HCT116 (cell line): ENCODE measurements at regions not wholly inside any gene's neighbourhood (a gene's known extent, or its start where the extent isn't known, plus 50 kb on each side); places are given as distances from the start of the nearest gene placed in this dataset.

Experiments used
- ATAC-seq: fragments of 200-7000 bp; cut with Tn5 transposase; 2 replicates; pipeline ENCODE4 v1.9.1; 2020; ENCODE audit warnings: mild to moderate bottlenecking, moderate library complexity
- BruUV-seq: library from RNA; stranded (reverse); fragments of 400-500 nt; replicated peaks from 2 replicates; lab custom pipeline; 2021; lab: Mats Ljungman, UMichigan
- CTCF ChIA-PET: fragments of 300-600 bp; sonication (Branson Sonifier 250); formaldehyde crosslinking; loops from one replicate; lab custom pipeline; 2021; ENCODE audit warnings: antibody characterized with exemption; lab: Charles Lee
- POLR2A ChIA-PET: fragments of 300-600, 350-600 bp; sonication (Branson Sonifier 250); formaldehyde crosslinking; loops from one replicate; lab custom pipeline; 2021; ENCODE audit warnings: antibody characterized with exemption; lab: Charles Lee
- RAD21 ChIA-PET, 2 experiments: fragments of 300-600 bp; sonication (Branson Sonifier 250); formaldehyde crosslinking; loops; one replicate each; lab custom pipeline; 2023; ENCODE audit warnings: low total read pairs in 2 of 2; ENCODE audit not compliant: uncharacterized antibody in 2 of 2, unreplicated experiment in 2 of 2, low non-redundant PET in 1 of 2; lab: Charles Lee
- DNase-seq: peaks from one replicate; pipeline ENCODE4 v3.0.0-alpha.2; 2010; ENCODE audit warnings: low read depth, low spot score
- H2AFZ ChIP-seq: fragments of 200-600 bp; shearing (Covaris generic), sonication (generic); 2 replicates; pipeline ENCODE4 v1.6.1; 2017; ENCODE audit warnings: low read depth, mixed run types, mixed read lengths, antibody characterized with exemption, low read length; ENCODE audit not compliant: poor library complexity, severe bottlenecking
- H3K27ac ChIP-seq: 2 replicates; pipeline ENCODE4 v1.5.1; 2012; ENCODE audit warnings: low read depth, low read length
- H3K27me3 ChIP-seq: fragments of 200-600 bp; sonication (generic); 2 replicates; pipeline ENCODE4 v1.6.1; 2016; ENCODE audit warnings: mixed run types, low read length, mixed read lengths; ENCODE audit not compliant: insufficient read depth
- H3K36me3 ChIP-seq, 2 experiments: fragments of 200-500 bp in 1 of 2; fragments of 200-600 bp in 1 of 2; sonication (Bioruptor generic) in 1 of 2; sonication (generic) in 1 of 2; 2 replicates each; pipeline versions ENCODE4 v1.5.1 to v1.6.1; 2014 to 2016; ENCODE audit warnings: low read length in 2 of 2, inconsistent platforms in 1 of 2, mixed read lengths in 1 of 2, mixed run types in 1 of 2; ENCODE audit not compliant: insufficient read depth in 2 of 2, control insufficient read depth in 1 of 2
- H3K4me1 ChIP-seq, 2 experiments: fragments of 200-600 bp in 1 of 2; sonication (generic) in 1 of 2; 2 replicates each; pipeline versions ENCODE4 v1.5.1 to v1.6.1; 2012 to 2017; ENCODE audit warnings: low read length in 2 of 2, inconsistent platforms in 1 of 2, mild to moderate bottlenecking in 1 of 2, mixed read lengths in 1 of 2, mixed run types in 1 of 2, moderate library complexity in 1 of 2; ENCODE audit not compliant: insufficient read depth in 2 of 2, control insufficient read depth in 1 of 2
- H3K4me2 ChIP-seq: fragments of 200-600 bp; sonication (generic); 2 replicates; pipeline ENCODE4 v1.6.1; 2017; ENCODE audit warnings: mixed run types, low read length, mixed read lengths
- H3K4me3 ChIP-seq, 2 experiments: fragments of 200-600 bp in 1 of 2; sonication (generic) in 1 of 2; replicated peaks in 1 of 2; 2 replicates each; pipeline ENCODE4 v1.5.1; 2011 to 2016; ENCODE audit warnings: low read length in 2 of 2, control low read depth in 1 of 2, low read depth in 1 of 2, mild to moderate bottlenecking in 1 of 2, mixed read lengths in 1 of 2, mixed run types in 1 of 2
- H3K79me2 ChIP-seq: fragments of 200-600 bp; sonication (generic); 2 replicates; pipeline ENCODE4 v1.6.1; 2017; ENCODE audit warnings: mild to moderate bottlenecking, mixed run types, low read length, moderate library complexity, mixed read lengths; ENCODE audit not compliant: insufficient read depth
- H3K9ac ChIP-seq: fragments of 200-600 bp; sonication (generic); 2 replicates; pipeline ENCODE4 v1.6.1; 2016; ENCODE audit warnings: low read length, mixed read lengths
- H3K9me2 ChIP-seq: fragments of 200-600 bp; sonication (generic), shearing (Covaris generic); 2 replicates; pipeline ENCODE4 v1.6.1; 2017; ENCODE audit warnings: mixed run types, mild to moderate bottlenecking, moderate library complexity; ENCODE audit not compliant: insufficient read depth
- H3K9me3 ChIP-seq, 2 experiments: fragments of 200-500 bp in 1 of 2; fragments of 200-600 bp in 1 of 2; sonication (Bioruptor generic) in 1 of 2; sonication (generic) in 1 of 2; 2 replicates each; pipeline ENCODE4 v1.6.1; 2014 to 2017; ENCODE audit warnings: low read length in 2 of 2, mixed read lengths in 2 of 2, inconsistent platforms in 1 of 2, low read depth in 1 of 2, mild to moderate bottlenecking in 1 of 2, mixed run types in 1 of 2, moderate library complexity in 1 of 2; ENCODE audit not compliant: control insufficient read depth in 1 of 2, insufficient read depth in 1 of 2
- H4K20me1 ChIP-seq: fragments of 200-600 bp; sonication (generic), shearing (Covaris generic); 2 replicates; pipeline ENCODE4 v1.6.1; 2017; ENCODE audit warnings: mixed run types, mild to moderate bottlenecking, moderate library complexity; ENCODE audit not compliant: insufficient read depth
- CBX3 ChIP-seq: IDR thresholded peaks from 2 replicates; pipeline ENCODE4 v1.6.1; 2012; ENCODE audit warnings: low read depth
- CEBPB ChIP-seq: IDR thresholded peaks from 2 replicates; pipeline ENCODE4 v1.6.1; 2012; ENCODE audit warnings: low read depth
- EZH2phosphoT487 ChIP-seq: fragments of 200-600 bp; IDR thresholded peaks from 2 replicates; pipeline ENCODE4 v1.6.1; 2018; ENCODE audit warnings: antibody characterized with exemption, borderline replicate concordance
- FOSL1 ChIP-seq: IDR thresholded peaks from 2 replicates; pipeline ENCODE4 v1.6.1; 2012; ENCODE audit warnings: low read depth
- JUND ChIP-seq: IDR thresholded peaks from 2 replicates; pipeline ENCODE4 v1.6.1; 2012
- POLR2AphosphoS5 ChIP-seq: IDR thresholded peaks from 2 replicates; pipeline ENCODE4 v1.6.1; 2011; ENCODE audit warnings: mild to moderate bottlenecking, low read depth, low read length, moderate library complexity
- RAD21 ChIP-seq: IDR thresholded peaks from 2 replicates; pipeline ENCODE4 v1.6.1; 2012; ENCODE audit warnings: low read depth, mild to moderate bottlenecking
- ZFX ChIP-seq: fragments of 450-650 bp; IDR thresholded peaks from 2 replicates; pipeline ENCODE4 v1.6.1; 2017
- ZNF274 ChIP-seq: fragments of 200-500 bp; sonication (Bioruptor generic); IDR thresholded peaks from 2 replicates; pipeline ENCODE4 v1.6.1; 2014; ENCODE audit warnings: mild to moderate bottlenecking, low read depth, low read length, inconsistent platforms
- intact Hi-C: fragments of 100-400 bp; cut with micrococcal nuclease; formaldehyde crosslinking; loops from 2 replicates; pipeline ENCODE4 v1.10.0; 2022
- TF ChIP-seq, protein P1 (sequence below): IDR thresholded peaks from 2 replicates; pipeline ENCODE4 v1.6.1; 2012; ENCODE audit warnings: low read depth
- TF ChIP-seq, protein P2 (sequence below): IDR thresholded peaks from 2 replicates; pipeline ENCODE4 v1.6.1; 2012
- TF ChIP-seq, protein P3 (sequence below): IDR thresholded peaks from 2 replicates; pipeline ENCODE4 v1.6.1; 2011; ENCODE audit warnings: mild to moderate bottlenecking, low read length, moderate library complexity; ENCODE audit not compliant: insufficient replicate concordance; ENCODE audit errors: extremely low read depth

DNA sequence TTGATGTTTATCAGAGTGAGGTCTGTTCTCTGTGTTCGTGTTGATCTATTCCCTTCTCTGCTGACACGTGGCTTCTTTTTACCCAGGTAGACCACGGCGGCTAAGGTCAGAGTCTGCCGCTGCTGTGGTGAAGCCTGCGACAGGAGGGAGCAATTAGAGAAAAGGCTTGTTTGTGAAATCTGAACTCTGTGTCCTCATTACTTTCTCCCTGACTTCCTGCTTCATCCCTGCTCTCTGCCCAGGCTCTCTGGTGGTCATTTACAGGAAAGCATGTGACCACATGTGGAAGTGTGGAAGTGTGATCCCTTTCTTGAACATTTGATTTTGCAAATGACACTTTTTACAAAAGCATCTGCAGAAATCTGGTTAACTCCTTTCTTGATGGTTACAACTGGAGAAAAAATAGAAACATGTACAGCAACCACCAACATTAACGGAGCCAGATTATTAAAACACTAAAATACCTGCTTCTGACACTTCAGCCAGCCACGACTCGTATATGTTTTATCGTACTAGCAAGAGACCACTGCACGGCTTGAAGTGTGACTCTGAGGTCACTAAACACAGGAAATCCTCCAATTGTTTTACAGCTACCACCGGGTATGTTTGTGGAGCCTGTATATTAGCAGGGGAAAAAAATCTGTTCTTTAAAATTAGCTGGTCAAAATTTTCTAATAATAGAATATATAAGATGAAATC is 388.6 kb upstream of the TMPO start:
- Histone ChIP-seq H3K9me2 (no peaks in the 10 kb centered on the region), H3K4me3 (no peak overlapping the region), H3K9ac (no peak overlapping the region), H4K20me1 (no peaks in the 10 kb centered on the region), H3K4me1 (no peaks in the 10 kb centered on the region), H3K36me3 (no peaks in the 10 kb centered on the region), H3K4me2 (no peak overlapping the region), H3K79me2 (no peaks in the 10 kb centered on the region), H3K9me3 (no peaks in the 10 kb centered on the region), H3K27me3 (peaks cover 60% of the 10 kb centered on the region), H2AFZ (no peak overlapping the region), H3K27ac (no peak overlapping the region)
- ChIA-PET POLR2A (no interaction called here), CTCF (no interaction called here), RAD21 (no interaction called here)
- ATAC-seq, result no peak
- DNase-seq, result no peak
- BruUV-seq, result no TSS peak
- no peak for TF ChIP-seq CBX3
- TF ChIP-seq, protein P1, sequence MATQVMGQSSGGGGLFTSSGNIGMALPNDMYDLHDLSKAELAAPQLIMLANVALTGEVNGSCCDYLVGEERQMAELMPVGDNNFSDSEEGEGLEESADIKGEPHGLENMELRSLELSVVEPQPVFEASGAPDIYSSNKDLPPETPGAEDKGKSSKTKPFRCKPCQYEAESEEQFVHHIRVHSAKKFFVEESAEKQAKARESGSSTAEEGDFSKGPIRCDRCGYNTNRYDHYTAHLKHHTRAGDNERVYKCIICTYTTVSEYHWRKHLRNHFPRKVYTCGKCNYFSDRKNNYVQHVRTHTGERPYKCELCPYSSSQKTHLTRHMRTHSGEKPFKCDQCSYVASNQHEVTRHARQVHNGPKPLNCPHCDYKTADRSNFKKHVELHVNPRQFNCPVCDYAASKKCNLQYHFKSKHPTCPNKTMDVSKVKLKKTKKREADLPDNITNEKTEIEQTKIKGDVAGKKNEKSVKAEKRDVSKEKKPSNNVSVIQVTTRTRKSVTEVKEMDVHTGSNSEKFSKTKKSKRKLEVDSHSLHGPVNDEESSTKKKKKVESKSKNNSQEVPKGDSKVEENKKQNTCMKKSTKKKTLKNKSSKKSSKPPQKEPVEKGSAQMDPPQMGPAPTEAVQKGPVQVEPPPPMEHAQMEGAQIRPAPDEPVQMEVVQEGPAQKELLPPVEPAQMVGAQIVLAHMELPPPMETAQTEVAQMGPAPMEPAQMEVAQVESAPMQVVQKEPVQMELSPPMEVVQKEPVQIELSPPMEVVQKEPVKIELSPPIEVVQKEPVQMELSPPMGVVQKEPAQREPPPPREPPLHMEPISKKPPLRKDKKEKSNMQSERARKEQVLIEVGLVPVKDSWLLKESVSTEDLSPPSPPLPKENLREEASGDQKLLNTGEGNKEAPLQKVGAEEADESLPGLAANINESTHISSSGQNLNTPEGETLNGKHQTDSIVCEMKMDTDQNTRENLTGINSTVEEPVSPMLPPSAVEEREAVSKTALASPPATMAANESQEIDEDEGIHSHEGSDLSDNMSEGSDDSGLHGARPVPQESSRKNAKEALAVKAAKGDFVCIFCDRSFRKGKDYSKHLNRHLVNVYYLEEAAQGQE, result no peak
- TF ChIP-seq EZH2phosphoT487, result no peak
- no peak for TF ChIP-seq JUND
- TF ChIP-seq, protein P2, sequence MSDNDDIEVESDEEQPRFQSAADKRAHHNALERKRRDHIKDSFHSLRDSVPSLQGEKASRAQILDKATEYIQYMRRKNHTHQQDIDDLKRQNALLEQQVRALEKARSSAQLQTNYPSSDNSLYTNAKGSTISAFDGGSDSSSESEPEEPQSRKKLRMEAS, result no peak
- TF ChIP-seq ZNF274, result no peak
- no peak for TF ChIP-seq RAD21
- TF ChIP-seq, protein P3, sequence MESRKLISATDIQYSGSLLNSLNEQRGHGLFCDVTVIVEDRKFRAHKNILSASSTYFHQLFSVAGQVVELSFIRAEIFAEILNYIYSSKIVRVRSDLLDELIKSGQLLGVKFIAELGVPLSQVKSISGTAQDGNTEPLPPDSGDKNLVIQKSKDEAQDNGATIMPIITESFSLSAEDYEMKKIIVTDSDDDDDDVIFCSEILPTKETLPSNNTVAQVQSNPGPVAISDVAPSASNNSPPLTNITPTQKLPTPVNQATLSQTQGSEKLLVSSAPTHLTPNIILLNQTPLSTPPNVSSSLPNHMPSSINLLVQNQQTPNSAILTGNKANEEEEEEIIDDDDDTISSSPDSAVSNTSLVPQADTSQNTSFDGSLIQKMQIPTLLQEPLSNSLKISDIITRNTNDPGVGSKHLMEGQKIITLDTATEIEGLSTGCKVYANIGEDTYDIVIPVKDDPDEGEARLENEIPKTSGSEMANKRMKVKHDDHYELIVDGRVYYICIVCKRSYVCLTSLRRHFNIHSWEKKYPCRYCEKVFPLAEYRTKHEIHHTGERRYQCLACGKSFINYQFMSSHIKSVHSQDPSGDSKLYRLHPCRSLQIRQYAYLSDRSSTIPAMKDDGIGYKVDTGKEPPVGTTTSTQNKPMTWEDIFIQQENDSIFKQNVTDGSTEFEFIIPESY, result no peak
- no peak for TF ChIP-seq POLR2AphosphoS5
- TF ChIP-seq ZFX, result no peak
- TF ChIP-seq CEBPB, result no peak
- TF ChIP-seq FOSL1, result no peak
- intact Hi-C loops, result no loop called here
